ENCODE measurements at regions not wholly inside any gene's neighbourhood (a gene's known extent, or its start where the extent isn't known, plus 50 kb on each side); places are given as distances from the start of the nearest gene placed in this dataset.
"Not testable (repeated sequence)": the region's sequence is repeated elsewhere in the genome, so short reads cannot be mapped to it uniquely, and the experiment has no call there.

DNA sequence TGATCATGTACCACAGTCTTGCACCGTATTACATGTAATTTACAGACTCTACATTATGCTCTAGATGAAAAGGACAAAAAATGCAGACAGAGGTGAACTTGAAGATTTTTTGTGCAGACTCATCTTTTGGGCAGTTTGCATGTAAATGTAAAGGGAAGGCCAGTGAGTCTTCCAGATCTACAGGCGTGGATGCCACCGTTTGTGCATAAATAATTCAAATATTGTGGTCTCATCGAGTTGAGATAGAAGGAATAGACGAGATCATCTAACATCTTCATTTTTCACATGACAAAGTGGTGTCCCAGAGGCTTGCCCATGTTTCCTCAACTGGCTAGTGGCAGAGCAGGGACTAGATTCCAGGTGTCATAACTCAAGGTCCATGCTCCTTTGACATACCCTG lies 125.2 kb downstream of the ALX1 start:
- no peaks in the 10 kb centered on the region for H3K9me3 Mint-ChIP-seq
- H3K27me3 Mint-ChIP-seq = no peaks in the 10 kb centered on the region

DNA sequence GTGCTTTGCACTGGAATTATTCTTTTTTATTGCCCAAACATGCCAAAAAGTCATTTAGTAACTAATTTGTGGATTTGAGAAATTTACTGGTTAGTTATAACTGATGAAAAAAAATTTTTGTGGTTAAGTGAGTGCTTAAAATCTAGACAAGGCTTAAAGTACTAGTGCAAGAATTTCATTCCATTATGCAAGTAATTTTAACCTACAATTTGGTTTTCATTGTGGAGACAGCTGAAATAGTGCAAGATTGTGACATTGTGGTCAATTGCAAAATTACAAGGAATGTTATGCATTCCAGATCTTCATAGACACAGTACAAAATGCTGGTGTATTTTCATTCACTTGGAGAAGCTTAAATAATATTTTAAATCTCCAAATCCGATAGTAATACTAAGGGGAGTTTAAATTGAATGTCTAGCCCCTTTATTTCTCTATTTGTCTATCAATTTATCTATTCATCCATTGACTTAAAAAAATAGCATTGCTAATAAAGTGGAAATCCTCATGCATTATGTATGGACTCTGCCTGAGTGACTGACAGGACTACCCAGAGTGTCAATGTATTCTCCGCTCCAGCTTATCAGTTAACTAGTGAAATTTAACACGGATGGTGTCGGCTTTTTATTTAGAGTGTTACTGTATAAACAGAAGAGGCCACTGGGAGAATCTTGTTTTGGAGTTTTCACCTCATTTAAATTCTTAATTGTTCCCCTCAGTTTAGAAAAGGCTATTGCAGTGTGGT lies 125.9 kb downstream of the ALX1 start:
- no peak for DNase-seq
- Mint-ChIP-seq H3K27ac (no peak overlapping the region), H3K36me3 (no peaks in the 10 kb centered on the region), H3K9me3 (no peaks in the 10 kb centered on the region), H3K4me3 (no peak overlapping the region), H3K27me3 (no peaks in the 10 kb centered on the region), H3K4me1 (no peaks in the 10 kb centered on the region)

More for the DNA sequence above, 125.2 kb downstream of the ALX1 start:
- H3K27ac Mint-ChIP-seq = no peak overlapping the region
- H3K4me3 Mint-ChIP-seq = no peak overlapping the region
- H3K36me3 Mint-ChIP-seq = no peaks in the 10 kb centered on the region
- H3K4me1 Mint-ChIP-seq = no peaks in the 10 kb centered on the region
- no peak for DNase-seq

DNA sequence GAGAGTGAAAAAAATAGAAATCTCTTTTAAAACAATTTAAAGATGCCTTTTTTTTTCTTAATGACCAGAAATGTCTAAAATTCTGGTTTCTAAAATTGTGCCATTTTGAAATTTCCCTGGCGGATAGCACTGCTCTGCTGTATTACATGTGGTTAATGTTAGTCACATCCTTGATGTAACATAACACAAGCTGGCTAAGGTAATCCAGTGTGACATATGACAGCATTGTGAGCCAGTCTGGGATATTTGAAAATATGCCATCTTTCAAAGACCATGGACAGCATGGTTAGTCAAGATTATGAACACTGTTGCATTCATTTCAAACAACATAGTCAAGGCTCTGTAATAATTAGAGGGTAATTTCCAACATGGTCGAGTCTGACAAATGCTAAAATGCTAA lies 133.2 kb downstream of the ALX1 start:
- Mint-ChIP-seq H3K4me1 (no peaks in the 10 kb centered on the region), H3K36me3 (no peaks in the 10 kb centered on the region), H3K27me3 (no peaks in the 10 kb centered on the region), H3K9me3 (no peaks in the 10 kb centered on the region), H3K27ac (no peak overlapping the region), H3K4me3 (no peak overlapping the region)
- no peak for DNase-seq

DNA sequence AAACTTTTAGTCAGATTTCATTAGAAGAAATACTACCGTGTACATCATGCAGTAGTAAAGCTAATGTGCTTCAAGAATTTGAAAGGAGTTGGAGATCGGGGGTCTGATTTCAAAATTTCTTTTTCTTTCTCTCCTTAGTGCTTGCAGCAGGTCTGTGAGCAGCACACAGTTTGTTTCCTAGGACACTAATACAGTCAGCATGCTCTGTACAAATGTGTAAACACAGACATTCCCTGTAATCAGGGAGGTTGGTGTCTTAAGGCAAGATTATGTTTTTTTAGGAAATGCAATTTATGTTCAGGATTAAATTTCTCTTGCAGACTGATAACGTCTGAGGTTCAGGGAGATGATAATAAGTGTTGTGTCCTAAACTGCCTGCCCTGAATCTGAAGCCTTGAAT lies 142.7 kb downstream of the ALX1 start:
- DNase-seq = no peak
- Mint-ChIP-seq H3K9me3 (no peaks in the 10 kb centered on the region), H3K4me1 (peaks cover 2% of the 10 kb centered on the region), H3K27ac (no peak overlapping the region), H3K36me3 (no peaks in the 10 kb centered on the region), H3K4me3 (no peak overlapping the region), H3K27me3 (peaks cover 8% of the 10 kb centered on the region)

DNA sequence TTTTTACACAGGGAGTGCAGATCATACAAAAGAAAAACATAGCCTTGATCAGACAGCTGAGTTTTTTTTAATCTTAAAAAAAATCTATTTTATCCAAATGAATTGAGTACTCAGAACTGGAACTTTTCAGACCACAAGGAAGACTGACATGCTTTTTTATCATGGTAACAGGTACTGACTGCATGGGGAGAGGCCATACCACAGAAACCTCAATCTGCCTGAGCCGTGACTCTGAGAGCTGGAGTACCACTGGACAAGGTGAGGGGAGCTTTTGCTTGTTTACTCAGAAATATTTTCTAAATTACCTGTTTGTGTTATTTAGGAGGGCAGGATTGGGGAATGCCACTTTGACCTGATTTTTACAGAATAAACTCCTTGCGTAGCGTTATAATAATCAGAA lies 143.9 kb downstream of the ALX1 start:
- Mint-ChIP-seq H3K27me3 (peaks cover 8% of the 10 kb centered on the region), H3K9me3 (no peaks in the 10 kb centered on the region), H3K4me3 (no peak overlapping the region), H3K36me3 (no peaks in the 10 kb centered on the region), H3K4me1 (peaks cover 2% of the 10 kb centered on the region), H3K27ac (no peak overlapping the region)
- no peak for DNase-seq

DNA sequence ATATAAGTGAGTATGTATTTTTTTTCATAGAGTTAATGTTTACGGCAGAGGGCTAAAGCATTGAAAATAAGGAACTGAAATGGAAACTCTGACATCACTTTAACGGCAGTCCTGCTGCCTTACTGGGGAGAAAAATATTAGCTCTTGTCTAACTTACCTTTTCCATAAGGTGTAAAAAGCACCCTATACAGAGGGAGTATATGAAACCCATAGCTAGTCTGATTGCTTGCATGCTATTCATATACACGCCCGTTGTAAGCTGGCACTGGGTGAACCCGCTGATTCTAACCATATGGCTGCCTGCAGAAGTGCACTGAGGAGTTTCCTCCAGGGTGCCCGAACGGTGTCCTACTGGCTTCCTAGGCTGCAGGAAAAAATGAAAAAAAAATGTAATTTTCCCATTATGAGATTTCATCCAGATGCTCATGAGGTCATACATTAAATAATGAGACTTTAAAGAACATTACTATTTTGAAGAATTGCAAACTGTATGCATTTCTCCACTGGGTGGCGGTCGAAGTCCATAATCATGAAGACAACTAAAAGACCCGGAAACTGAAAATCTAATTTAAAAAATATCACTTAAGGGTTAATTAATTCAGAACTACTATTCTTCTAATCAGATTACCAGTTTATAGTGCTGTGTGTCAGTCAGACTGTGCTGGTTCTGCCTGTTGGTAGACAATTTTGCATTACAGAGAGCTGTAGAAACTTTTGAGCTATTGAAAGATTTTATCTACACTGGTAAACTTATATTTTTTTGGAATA lies 144.7 kb downstream of the ALX1 start:
- Mint-ChIP-seq H3K4me3 (no peak overlapping the region), H3K9me3 (peaks cover 2% of the 10 kb centered on the region), H3K27ac (no peak overlapping the region), H3K27me3 (peaks cover 8% of the 10 kb centered on the region), H3K4me1 (peaks cover 2% of the 10 kb centered on the region), H3K36me3 (no peaks in the 10 kb centered on the region)
- DNase-seq = peak; percentile 5

DNA sequence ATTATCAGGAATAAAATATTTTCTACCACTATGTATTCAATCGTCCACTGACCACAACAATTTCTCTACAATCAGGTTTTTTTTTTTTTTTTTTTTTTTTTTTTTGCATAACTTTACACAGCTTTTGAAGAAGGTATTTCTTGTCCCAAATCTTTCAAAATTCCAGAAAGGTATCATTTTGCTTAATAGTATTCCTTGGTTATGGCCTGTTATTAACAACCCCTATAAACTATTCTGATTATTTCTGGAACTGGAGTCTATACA lies 145.3 kb downstream of the ALX1 start:
- DNase-seq = no peak
- no peaks in the 10 kb centered on the region for H3K36me3 Mint-ChIP-seq
- H3K4me3 Mint-ChIP-seq = no peak overlapping the region
- H3K27ac Mint-ChIP-seq = no peak overlapping the region
- peaks cover 2% of the 10 kb centered on the region for H3K4me1 Mint-ChIP-seq
- H3K27me3 Mint-ChIP-seq = peaks cover 8% of the 10 kb centered on the region
- H3K9me3 Mint-ChIP-seq = peaks cover 2% of the 10 kb centered on the region

DNA sequence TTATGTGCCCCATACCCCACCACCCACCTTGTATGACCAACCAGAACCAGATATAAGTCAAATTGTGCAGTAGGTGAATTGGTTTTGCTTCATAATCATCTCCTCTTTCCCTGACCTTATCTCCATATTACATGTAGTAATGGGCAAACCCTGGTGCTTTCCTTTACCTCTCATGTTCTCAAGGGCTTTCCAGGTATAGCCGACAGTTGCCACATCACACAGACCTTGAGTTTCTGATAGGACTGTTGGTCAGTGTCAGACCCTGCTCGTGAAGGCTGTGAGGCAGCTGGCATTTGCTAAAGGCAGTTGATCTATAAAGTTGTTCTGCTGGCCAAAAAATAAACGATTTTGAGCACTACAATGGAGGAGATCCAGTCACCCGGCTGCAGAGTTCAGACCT lies 145.9 kb downstream of the ALX1 start:
- Mint-ChIP-seq H3K4me1 (peaks cover 2% of the 10 kb centered on the region), H3K27ac (no peak overlapping the region)

DNA sequence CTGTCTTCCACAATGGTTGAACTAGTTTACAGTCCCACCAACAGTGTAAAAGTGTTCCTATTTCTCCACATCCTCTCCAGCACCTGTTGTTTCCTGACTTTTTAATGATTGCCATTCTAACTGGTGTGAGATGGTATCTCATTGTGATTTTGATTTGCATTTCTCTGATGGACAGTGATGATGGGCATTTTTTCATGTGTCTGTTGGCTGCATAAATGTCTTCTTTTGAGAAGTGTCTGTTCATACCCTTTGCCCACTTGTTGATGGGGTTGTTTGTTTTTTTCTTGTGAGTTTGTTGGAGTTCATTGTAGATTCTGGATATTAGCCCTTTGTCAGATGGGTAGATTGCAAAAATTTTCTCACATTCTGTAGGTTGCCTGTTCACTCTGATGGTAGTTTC lies 153.1 kb downstream of the ALX1 start:
- DNase-seq, H3K4me1 Mint-ChIP-seq, H3K4me3 Mint-ChIP-seq, H3K36me3 Mint-ChIP-seq, H3K27ac Mint-ChIP-seq, H3K27me3 Mint-ChIP-seq, H3K9me3 Mint-ChIP-seq: not testable (repeated sequence)

More for the DNA sequence above, 145.9 kb downstream of the ALX1 start:
- no peak for DNase-seq
- Mint-ChIP-seq H3K4me3 (no peak overlapping the region), H3K36me3 (no peaks in the 10 kb centered on the region), H3K27me3 (peaks cover 8% of the 10 kb centered on the region), H3K9me3 (peaks cover 2% of the 10 kb centered on the region)

DNA sequence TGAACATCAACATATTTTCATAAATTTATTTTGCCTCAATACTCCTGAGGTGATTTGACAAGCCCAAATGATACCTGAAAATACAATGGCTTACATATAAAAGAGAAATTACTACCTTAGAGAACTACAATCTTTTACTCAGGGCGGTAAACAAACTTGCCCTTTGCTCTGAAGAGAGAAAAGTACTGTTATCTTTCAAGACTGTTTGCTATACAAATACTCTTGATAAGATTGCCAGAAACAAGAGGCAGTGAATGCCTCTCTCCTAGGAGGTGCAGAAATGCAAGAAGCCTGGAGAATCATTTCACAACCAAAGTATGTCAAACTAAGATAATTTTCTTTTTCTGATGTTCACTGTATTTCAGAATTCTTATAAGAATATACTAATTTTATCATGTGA lies 160.3 kb downstream of the ALX1 start:
- H3K36me3 Mint-ChIP-seq = no peaks in the 10 kb centered on the region
- H3K9me3 Mint-ChIP-seq = no peaks in the 10 kb centered on the region
- H3K27me3 Mint-ChIP-seq = no peaks in the 10 kb centered on the region
- H3K27ac Mint-ChIP-seq = no peak overlapping the region
- DNase-seq = no peak
- H3K4me1 Mint-ChIP-seq = no peaks in the 10 kb centered on the region
- no peak overlapping the region for H3K4me3 Mint-ChIP-seq

DNA sequence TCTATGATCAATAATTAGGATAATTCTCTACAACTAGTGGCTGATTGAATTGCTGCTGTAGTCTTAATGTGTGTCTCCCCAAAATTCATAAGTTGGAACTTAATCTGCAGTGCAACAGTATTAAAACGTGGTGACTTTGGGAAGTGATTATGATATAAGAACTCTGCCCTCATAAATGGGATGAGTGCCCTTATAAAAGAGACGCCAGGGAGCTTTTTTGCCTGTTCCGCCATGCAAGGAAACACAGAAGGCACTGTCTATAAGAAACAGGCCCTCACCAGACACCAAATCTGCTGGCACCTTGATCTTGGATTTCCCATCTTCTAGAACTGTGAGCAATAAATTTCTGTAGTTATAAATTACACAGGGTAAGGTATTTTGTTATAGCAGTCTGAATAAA lies 161.0 kb downstream of the ALX1 start:
- Mint-ChIP-seq H3K27ac (no peak overlapping the region), H3K9me3 (no peaks in the 10 kb centered on the region), H3K4me1 (no peaks in the 10 kb centered on the region), H3K4me3 (no peak overlapping the region), H3K27me3 (no peaks in the 10 kb centered on the region), H3K36me3 (no peaks in the 10 kb centered on the region)
- no peak for DNase-seq

DNA sequence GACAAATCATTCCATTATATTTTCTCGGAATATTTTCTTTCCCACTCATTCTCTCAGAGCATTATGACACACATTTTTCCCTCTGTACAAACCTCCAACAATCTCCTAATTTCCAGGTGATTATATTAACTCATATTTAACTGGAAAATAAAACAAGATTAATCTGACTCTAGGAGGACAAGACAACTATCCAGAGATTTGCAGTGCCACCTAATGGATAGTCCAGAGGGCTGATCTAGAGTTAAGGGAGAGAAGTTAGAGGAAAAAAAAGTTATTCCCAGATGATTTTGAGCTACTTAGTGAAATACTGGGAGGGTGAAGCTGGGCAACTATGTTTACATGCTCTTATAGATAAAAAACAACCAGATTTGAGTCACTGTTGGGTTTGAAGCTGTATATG lies 161.7 kb downstream of the ALX1 start:
- Mint-ChIP-seq H3K4me1 (no peaks in the 10 kb centered on the region), H3K9me3 (no peaks in the 10 kb centered on the region), H3K4me3 (no peak overlapping the region), H3K27me3 (no peaks in the 10 kb centered on the region), H3K36me3 (no peaks in the 10 kb centered on the region), H3K27ac (no peak overlapping the region)
- DNase-seq = no peak

DNA sequence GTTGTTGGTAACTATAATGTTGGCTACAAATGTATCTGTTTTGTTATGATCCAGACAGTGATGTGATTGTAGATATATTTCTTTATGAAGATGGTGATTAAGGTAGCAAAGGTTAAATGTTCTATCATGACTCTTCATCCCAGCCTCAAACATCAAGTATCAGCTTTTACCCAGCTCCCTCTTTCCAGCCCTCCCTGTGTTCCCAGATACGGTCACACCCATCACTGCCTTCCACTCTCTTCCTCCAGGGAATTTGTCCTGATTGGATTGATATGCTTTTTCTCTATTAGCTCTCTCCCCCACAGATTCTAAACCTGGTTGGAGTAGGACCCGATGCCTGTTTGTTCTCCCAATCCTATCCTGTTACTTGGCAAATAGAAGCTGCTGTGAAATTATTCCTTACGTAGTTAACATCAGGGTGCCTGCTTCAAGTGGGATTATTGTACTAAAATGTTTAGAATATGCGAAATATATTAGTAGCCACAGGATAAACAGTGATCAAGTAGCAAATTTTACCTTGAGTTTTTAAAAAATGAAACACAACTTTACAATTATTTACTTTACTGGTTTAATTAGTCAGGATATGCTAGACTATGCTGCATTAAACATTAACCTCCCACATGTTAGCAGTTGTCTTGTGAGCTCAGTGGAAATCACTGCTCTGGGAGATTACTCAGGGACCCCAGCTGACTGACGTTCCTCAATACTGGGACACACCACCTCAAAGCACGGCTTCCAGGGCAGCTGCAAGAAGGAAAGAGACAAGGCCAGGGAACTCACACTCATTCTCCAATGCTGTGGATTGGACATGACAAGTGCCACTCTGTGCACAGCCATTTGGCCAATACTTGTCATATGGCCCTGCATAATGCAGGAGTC lies 165.3 kb downstream of the ALX1 start:
- Mint-ChIP-seq H3K36me3 (no peaks in the 10 kb centered on the region), H3K4me1 (no peaks in the 10 kb centered on the region), H3K9me3 (no peaks in the 10 kb centered on the region), H3K4me3 (no peak overlapping the region), H3K27me3 (no peaks in the 10 kb centered on the region), H3K27ac (no peak overlapping the region)
- no peak for DNase-seq

DNA sequence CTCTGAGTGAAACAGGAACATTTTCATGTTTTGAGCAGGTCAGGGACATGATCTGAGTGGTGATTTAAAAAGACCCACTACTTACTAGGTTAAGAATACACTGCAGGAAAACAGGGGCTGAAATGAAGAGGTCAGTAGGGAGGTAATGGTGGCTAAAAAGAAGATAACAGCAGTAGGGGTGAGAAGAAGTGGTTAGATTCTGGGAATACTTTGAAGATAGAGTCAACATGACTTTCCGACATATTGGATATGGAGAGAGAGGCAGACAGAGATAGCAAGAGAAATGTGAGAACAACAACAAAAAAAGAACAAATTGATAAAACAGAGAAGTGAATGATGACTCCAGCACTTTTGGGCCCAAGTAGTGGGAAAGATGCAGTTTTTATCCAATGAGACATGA lies 168.0 kb downstream of the ALX1 start:
- no peaks in the 10 kb centered on the region for H3K9me3 Mint-ChIP-seq
- no peaks in the 10 kb centered on the region for H3K36me3 Mint-ChIP-seq
- H3K4me1 Mint-ChIP-seq = no peaks in the 10 kb centered on the region
- no peak for DNase-seq
- no peak overlapping the region for H3K27ac Mint-ChIP-seq
- no peak overlapping the region for H3K4me3 Mint-ChIP-seq
- H3K27me3 Mint-ChIP-seq = no peaks in the 10 kb centered on the region

DNA sequence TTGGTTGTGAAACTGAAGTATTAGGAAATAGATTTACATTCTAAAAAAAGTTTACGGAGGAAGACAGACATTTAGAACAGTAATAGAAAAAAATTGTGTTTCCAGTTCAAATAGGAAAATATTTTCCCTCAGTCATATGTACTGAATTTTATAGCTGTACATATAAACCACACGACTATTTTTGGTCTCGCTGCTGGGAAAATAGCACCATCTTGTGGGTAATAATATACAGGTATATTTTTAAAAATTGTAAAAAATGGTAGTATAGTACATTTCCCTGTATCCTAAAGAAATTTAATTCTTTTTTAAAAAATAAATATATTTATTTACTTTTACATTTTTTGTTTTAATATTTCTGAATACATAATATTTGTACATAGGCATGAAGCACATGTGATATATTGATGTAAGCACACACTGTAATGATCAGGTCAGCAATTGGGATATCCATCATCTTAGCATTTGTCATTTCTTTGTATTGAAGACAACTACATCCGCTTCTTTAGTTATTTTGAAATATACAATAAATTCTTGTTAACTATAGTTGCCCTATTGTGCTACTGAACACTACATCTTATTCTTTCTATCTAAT lies 168.6 kb downstream of the ALX1 start:
- H3K4me3 Mint-ChIP-seq = no peak overlapping the region
- H3K36me3 Mint-ChIP-seq = no peaks in the 10 kb centered on the region
- no peaks in the 10 kb centered on the region for H3K9me3 Mint-ChIP-seq
- no peaks in the 10 kb centered on the region for H3K27me3 Mint-ChIP-seq
- no peaks in the 10 kb centered on the region for H3K4me1 Mint-ChIP-seq
- no peak overlapping the region for H3K27ac Mint-ChIP-seq
- no peak for DNase-seq
